ENCODE measurements at regions not wholly inside any gene's neighbourhood (a gene's known extent, or its start where the extent isn't known, plus 50 kb on each side); places are given as distances from the start of the nearest gene placed in this dataset.
"Not testable (repeated sequence)": the region's sequence is repeated elsewhere in the genome, so short reads cannot be mapped to it uniquely, and the experiment has no call there.

DNA sequence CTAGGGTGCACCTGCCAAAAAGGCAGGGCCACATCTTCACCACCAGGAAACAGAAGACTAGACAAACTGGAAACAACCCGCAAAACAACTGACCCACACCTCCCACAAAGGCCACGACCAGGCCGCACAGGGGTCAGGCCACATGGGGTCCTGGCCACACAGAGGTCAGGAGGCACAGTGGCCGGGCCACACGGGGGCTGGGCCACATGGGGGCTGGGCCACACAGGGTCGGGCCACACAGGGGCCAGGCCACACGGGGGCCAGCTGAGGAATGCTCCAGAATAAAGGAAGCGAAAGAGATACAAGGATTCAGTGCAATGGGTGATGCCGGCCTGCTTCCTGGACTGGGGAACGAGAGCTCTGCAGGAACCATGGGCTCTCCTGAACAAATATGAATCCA is 91.6 kb downstream of the OLFM1 start:
- Histone ChIP-seq H3K18ac (ENCODE audit: low read length) (no peak overlapping the region), H4K5ac (ENCODE audit: low read length) (no peak overlapping the region), H2AK5ac (ENCODE audit: low read length) (no peak overlapping the region), H3K9ac (ENCODE audit: low read length) (no peak overlapping the region), H2BK5ac (ENCODE audit: low read length) (no peak overlapping the region), H3K79me1 (ENCODE audit: low read length) (no peaks in the 10 kb centered on the region), H3K23ac (ENCODE audit: low read length) (no peak overlapping the region), H3K4me1 (ENCODE audit: control insufficient read depth, low read depth, low read length) (no peaks in the 10 kb centered on the region), H3K56ac (ENCODE audit: low read length) (no peak overlapping the region), H2BK120ac (ENCODE audit: low read depth, low read length) (no peak overlapping the region), H4K8ac (ENCODE audit: low read depth, low read length) (no peak overlapping the region), H2BK15ac (replicated peaks; ENCODE audit: low read depth) (no peak overlapping the region), H3K4me3 (ENCODE audit: low read length) (no peak overlapping the region), H3K36me3 (ENCODE audit: control insufficient read depth, insufficient read depth, low read length) (no peaks in the 10 kb centered on the region), H3K27ac (ENCODE audit: low read depth, low read length) (no peak overlapping the region), H3K79me2 (ENCODE audit: control insufficient read depth, insufficient read depth, low read length) (no peaks in the 10 kb centered on the region), H3K4ac (ENCODE audit: low read depth, low read length) (no peak overlapping the region), H3K27me3 (ENCODE audit: insufficient read depth, low read length, poor library complexity) (no peaks in the 10 kb centered on the region), H3K4me2 (ENCODE audit: low read length) (no peak overlapping the region)
- DNase-seq, result no peak
- no CpG with 5 or more reads among the region's 10 CpGs for WGBS (ENCODE audit: extremely low coverage, insufficient coverage, low lambda C conversion rate)

DNA sequence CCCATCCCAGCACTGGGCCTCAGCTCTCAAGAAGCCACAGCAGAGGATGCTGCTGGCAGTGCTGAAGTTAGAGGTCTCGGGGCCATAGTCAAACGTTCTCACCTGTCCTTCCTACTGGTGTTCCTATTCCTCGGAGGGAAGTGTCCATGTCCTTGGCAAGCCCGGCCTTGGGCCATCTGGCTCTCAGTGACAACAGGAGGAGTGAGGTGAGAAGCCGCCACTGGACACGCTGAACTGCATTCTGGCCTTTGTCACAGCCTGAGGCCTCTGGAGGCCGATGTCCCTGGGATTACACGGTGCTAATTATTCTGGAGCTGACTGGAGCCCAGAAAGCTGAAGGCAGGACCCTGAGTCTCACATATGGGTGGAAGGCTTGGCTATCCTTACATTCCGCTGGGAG is 92.5 kb downstream of the OLFM1 start:
- Histone ChIP-seq H2BK120ac (ENCODE audit: low read depth, low read length) (no peak overlapping the region), H4K5ac (ENCODE audit: low read length) (no peak overlapping the region), H3K4me1 (ENCODE audit: control insufficient read depth, low read depth, low read length) (no peaks in the 10 kb centered on the region), H3K4me3 (ENCODE audit: low read length) (no peak overlapping the region), H3K79me1 (ENCODE audit: low read length) (no peaks in the 10 kb centered on the region), H3K4ac (ENCODE audit: low read depth, low read length) (no peak overlapping the region), H2AK5ac (ENCODE audit: low read length) (no peak overlapping the region), H3K4me2 (ENCODE audit: low read length) (no peak overlapping the region), H3K27ac (ENCODE audit: low read depth, low read length) (no peak overlapping the region), H3K23ac (ENCODE audit: low read length) (no peak overlapping the region), H2BK15ac (replicated peaks; ENCODE audit: low read depth) (no peak overlapping the region), H3K79me2 (ENCODE audit: control insufficient read depth, insufficient read depth, low read length) (no peaks in the 10 kb centered on the region), H3K56ac (ENCODE audit: low read length) (no peak overlapping the region), H3K9ac (ENCODE audit: low read length) (no peak overlapping the region), H4K8ac (ENCODE audit: low read depth, low read length) (no peak overlapping the region), H3K18ac (ENCODE audit: low read length) (no peak overlapping the region), H2BK5ac (ENCODE audit: low read length) (no peak overlapping the region), H3K27me3 (ENCODE audit: insufficient read depth, low read length, poor library complexity) (no peaks in the 10 kb centered on the region), H3K36me3 (ENCODE audit: control insufficient read depth, insufficient read depth, low read length) (no peaks in the 10 kb centered on the region)
- DNase-seq, result no peak
- WGBS (ENCODE audit: extremely low coverage, insufficient coverage, low lambda C conversion rate), result no CpG with 5 or more reads among the region's 9 CpGs

DNA sequence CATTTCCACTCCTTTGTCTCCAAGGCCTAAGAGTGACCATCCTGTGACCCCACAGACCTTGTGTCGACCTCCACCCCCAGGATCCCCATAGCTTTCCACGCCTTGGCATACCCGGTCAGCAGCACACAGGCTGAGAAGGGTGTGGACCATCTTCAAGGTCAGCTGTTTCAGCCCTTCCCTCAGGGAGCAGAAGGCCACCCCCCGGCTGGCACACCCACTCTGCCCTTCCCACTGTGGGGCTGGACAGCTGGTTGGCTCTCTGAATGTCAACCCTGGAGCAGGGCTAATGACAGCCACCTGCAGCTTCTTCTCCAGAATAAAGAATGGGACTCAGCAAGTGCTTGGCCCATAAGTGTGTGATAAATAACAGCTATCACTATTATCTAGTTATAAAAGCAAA is 93.1 kb downstream of the OLFM1 start:
- no peak for DNase-seq
- Histone ChIP-seq H2BK15ac (replicated peaks; ENCODE audit: low read depth) (no peak overlapping the region), H2BK120ac (ENCODE audit: low read depth, low read length) (no peak overlapping the region), H2AK5ac (ENCODE audit: low read length) (no peak overlapping the region), H3K18ac (ENCODE audit: low read length) (no peak overlapping the region), H3K9ac (ENCODE audit: low read length) (no peak overlapping the region), H3K23ac (ENCODE audit: low read length) (no peak overlapping the region), H3K36me3 (ENCODE audit: control insufficient read depth, insufficient read depth, low read length) (no peaks in the 10 kb centered on the region), H3K4ac (ENCODE audit: low read depth, low read length) (no peak overlapping the region), H3K27ac (ENCODE audit: low read depth, low read length) (no peak overlapping the region), H3K79me2 (ENCODE audit: control insufficient read depth, insufficient read depth, low read length) (no peaks in the 10 kb centered on the region), H2BK5ac (ENCODE audit: low read length) (no peak overlapping the region), H4K5ac (ENCODE audit: low read length) (no peak overlapping the region), H3K27me3 (ENCODE audit: insufficient read depth, low read length, poor library complexity) (no peaks in the 10 kb centered on the region), H3K4me3 (ENCODE audit: low read length) (no peak overlapping the region), H3K4me2 (ENCODE audit: low read length) (no peak overlapping the region), H3K4me1 (ENCODE audit: control insufficient read depth, low read depth, low read length) (no peaks in the 10 kb centered on the region), H4K8ac (ENCODE audit: low read depth, low read length) (no peak overlapping the region), H3K56ac (ENCODE audit: low read length) (no peak overlapping the region), H3K79me1 (ENCODE audit: low read length) (no peaks in the 10 kb centered on the region)
- WGBS (ENCODE audit: extremely low coverage, insufficient coverage, low lambda C conversion rate), result no CpG with 5 or more reads among the region's 4 CpGs

GRCh38 chr9:135181336-135181735 is 93.9 kb downstream of the OLFM1 start:
- H4K5ac ChIP-seq (ENCODE audit: low read length), result no peak overlapping the region
- H3K4ac ChIP-seq (ENCODE audit: low read depth, low read length), result no peak overlapping the region
- no peak overlapping the region for H3K18ac ChIP-seq (ENCODE audit: low read length)
- H3K23ac ChIP-seq (ENCODE audit: low read length), result no peak overlapping the region
- peaks cover 2% of the 10 kb centered on the region for H3K4me1 ChIP-seq (ENCODE audit: control insufficient read depth, low read depth, low read length)
- no peak overlapping the region for H3K27ac ChIP-seq (ENCODE audit: low read depth, low read length)
- no peaks in the 10 kb centered on the region for H3K27me3 ChIP-seq (ENCODE audit: insufficient read depth, low read length, poor library complexity)
- WGBS (ENCODE audit: extremely low coverage, insufficient coverage, low lambda C conversion rate), result no CpG with 5 or more reads among the region's 11 CpGs
- no peak overlapping the region for H3K4me2 ChIP-seq (ENCODE audit: low read length)
- H2BK5ac ChIP-seq (ENCODE audit: low read length), result no peak overlapping the region
- H3K4me3 ChIP-seq (ENCODE audit: low read length), result no peak overlapping the region
- H2BK15ac ChIP-seq (replicated peaks; ENCODE audit: low read depth), result no peak overlapping the region
- H2AK5ac ChIP-seq (ENCODE audit: low read length), result no peak overlapping the region
- H2BK120ac ChIP-seq (ENCODE audit: low read depth, low read length), result no peak overlapping the region
- H3K79me2 ChIP-seq (ENCODE audit: control insufficient read depth, insufficient read depth, low read length), result no peaks in the 10 kb centered on the region
- H3K56ac ChIP-seq (ENCODE audit: low read length), result no peak overlapping the region
- no peaks in the 10 kb centered on the region for H3K36me3 ChIP-seq (ENCODE audit: control insufficient read depth, insufficient read depth, low read length)
- no peak overlapping the region for H4K8ac ChIP-seq (ENCODE audit: low read depth, low read length)
- no peak for DNase-seq
- H3K9ac ChIP-seq (ENCODE audit: low read length), result no peak overlapping the region
- H3K79me1 ChIP-seq (ENCODE audit: low read length), result no peaks in the 10 kb centered on the region

GRCh38 chr9:135181841-135182240 is 94.4 kb downstream of the OLFM1 start:
- H2AK5ac ChIP-seq (ENCODE audit: low read length); H3K27ac ChIP-seq (ENCODE audit: low read depth, low read length); DNase-seq; H3K23ac ChIP-seq (ENCODE audit: low read length); H3K56ac ChIP-seq (ENCODE audit: low read length); H3K18ac ChIP-seq (ENCODE audit: low read length); H2BK120ac ChIP-seq (ENCODE audit: low read depth, low read length); H3K27me3 ChIP-seq (ENCODE audit: insufficient read depth, low read length, poor library complexity); H3K36me3 ChIP-seq (ENCODE audit: control insufficient read depth, insufficient read depth, low read length); H4K8ac ChIP-seq (ENCODE audit: low read depth, low read length); H4K5ac ChIP-seq (ENCODE audit: low read length); H3K4me1 ChIP-seq (ENCODE audit: control insufficient read depth, low read depth, low read length); H2BK15ac ChIP-seq (replicated peaks; ENCODE audit: low read depth); H3K4ac ChIP-seq (ENCODE audit: low read depth, low read length); H2BK5ac ChIP-seq (ENCODE audit: low read length); H3K79me2 ChIP-seq (ENCODE audit: control insufficient read depth, insufficient read depth, low read length); H3K4me3 ChIP-seq (ENCODE audit: low read length); H3K4me2 ChIP-seq (ENCODE audit: low read length); H3K79me1 ChIP-seq (ENCODE audit: low read length); H3K9ac ChIP-seq (ENCODE audit: low read length): not testable (repeated sequence)
- WGBS (ENCODE audit: extremely low coverage, insufficient coverage, low lambda C conversion rate), result no CpG with 5 or more reads among the region's 10 CpGs

DNA sequence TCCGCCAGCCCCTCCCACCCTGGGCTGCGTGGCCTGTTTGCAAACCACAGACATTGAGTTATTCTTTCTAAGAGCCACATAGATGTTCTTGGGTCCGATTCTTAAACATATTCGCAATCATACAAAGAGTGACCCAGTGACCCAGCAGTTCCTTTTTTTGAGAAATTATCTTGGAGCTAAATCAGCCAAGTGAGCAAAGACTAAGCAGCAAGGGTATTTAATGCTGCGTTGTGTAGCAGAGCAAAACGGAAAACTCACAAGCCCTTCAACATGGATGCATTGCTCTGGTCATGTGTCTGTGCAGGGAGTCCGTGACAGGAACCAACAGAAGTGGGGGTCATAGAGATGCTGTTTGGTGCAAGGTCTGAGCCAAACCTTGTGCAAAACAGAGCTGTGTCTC is 95.6 kb downstream of the OLFM1 start:
- Histone ChIP-seq H2BK5ac (ENCODE audit: low read length) (no peak overlapping the region), H3K4ac (ENCODE audit: low read depth, low read length) (no peak overlapping the region), H3K56ac (ENCODE audit: low read length) (no peak overlapping the region), H3K18ac (ENCODE audit: low read length) (no peak overlapping the region), H3K4me1 (ENCODE audit: control insufficient read depth, low read depth, low read length) (peaks cover 6% of the 10 kb centered on the region), H4K5ac (ENCODE audit: low read length) (no peak overlapping the region), H3K27ac (ENCODE audit: low read depth, low read length) (no peak overlapping the region), H3K9ac (ENCODE audit: low read length) (no peak overlapping the region), H2BK15ac (replicated peaks; ENCODE audit: low read depth) (no peak overlapping the region), H3K36me3 (ENCODE audit: control insufficient read depth, insufficient read depth, low read length) (no peaks in the 10 kb centered on the region), H2AK5ac (ENCODE audit: low read length) (no peak overlapping the region), H3K27me3 (ENCODE audit: insufficient read depth, low read length, poor library complexity) (no peaks in the 10 kb centered on the region), H3K4me2 (ENCODE audit: low read length) (no peak overlapping the region), H3K79me2 (ENCODE audit: control insufficient read depth, insufficient read depth, low read length) (no peaks in the 10 kb centered on the region), H2BK120ac (ENCODE audit: low read depth, low read length) (no peak overlapping the region), H3K23ac (ENCODE audit: low read length) (no peak overlapping the region), H4K8ac (ENCODE audit: low read depth, low read length) (no peak overlapping the region), H3K4me3 (ENCODE audit: low read length) (no peak overlapping the region), H3K79me1 (ENCODE audit: low read length) (no peaks in the 10 kb centered on the region)
- WGBS (ENCODE audit: extremely low coverage, insufficient coverage, low lambda C conversion rate), result no CpG with 5 or more reads among the region's 7 CpGs
- DNase-seq, result no peak
